ENCODE measurements at regions not wholly inside any gene's neighbourhood (a gene's known extent, or its start where the extent isn't known, plus 50 kb on each side); places are given as distances from the start of the nearest gene placed in this dataset.

DNA sequence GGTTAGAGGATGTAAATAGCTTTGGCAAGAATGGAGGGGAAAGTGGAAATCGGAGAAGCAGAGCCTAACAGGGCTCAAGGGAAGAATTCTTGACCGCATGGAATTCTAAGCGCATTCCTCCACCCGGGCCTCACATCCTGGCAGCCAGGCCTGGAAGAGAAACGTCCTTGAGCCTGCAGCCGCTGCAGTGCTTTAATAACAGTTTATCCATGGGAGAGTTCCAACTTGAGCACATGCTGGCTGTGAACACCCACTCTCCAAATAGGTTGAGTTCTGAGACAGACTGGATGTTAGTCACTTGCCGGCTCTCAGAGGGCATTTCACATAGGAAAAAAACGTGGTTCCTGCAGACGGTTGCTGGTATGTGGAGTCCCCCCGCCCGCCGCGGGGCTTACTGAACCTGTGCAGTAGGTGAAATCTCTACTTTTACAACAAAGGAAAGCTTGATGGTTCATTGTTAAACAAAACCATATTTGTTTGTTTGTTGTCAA, 61.4 kb upstream of the STEAP1B start:
- Mint-ChIP-seq H3K9me3 (no peaks in the 10 kb centered on the region), H3K36me3 (ENCODE audit: low read depth) (no peaks in the 10 kb centered on the region), H3K27ac (no peak overlapping the region), H3K4me1 (peaks cover 57% of the 10 kb centered on the region), H3K27me3 (peaks cover 23% of the 10 kb centered on the region), H3K4me3 (no peak overlapping the region)
- ChIA-PET CTCF (interaction anchor here (1.0 to 2.3 kb wide), 9 partner anchors 77 to 494 kb away, joined by 3 to 9 read pairs (median 6); partner anchors contain the start of gene IL6), POLR2A (no interaction called here)
- DNase-seq: no peak

DNA sequence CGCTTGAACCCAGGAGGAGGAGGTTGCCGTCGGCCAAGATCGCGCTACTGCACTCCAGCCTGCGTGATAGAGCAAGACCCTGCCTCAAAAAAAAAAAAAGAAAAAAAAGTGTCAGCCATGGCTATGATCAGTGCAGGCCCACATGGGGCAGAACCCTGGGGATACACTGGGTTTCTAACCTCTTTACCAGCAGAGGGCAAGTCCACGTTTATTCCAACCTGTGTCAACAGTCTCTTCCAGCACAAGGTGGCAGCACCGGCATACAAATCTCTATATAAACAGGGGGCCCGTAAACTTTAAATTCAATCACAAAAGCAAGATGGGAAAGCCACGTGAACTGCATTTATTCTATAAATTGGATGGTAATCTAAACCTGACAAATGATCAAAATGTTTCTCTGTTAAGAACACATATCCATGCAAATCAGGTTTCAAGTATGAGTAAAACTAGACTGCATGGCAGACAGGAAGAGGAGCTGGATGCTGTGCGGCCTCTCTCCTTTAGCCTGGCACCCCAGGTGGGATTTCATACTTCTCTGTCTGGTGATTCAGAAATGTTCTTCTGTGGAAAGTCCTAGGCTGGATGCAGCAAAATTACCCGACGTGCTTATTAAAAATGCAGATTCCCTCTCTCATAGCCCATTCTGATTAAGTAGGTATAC, 60.0 kb upstream of the STEAP1B start:
- CTCF ChIA-PET: interaction anchor here (0.6 to 2.3 kb wide), 8 partner anchors 76 to 1223 kb away, joined by 3 to 10 read pairs (median 8); partner anchors contain the start of gene IL6
- peak; percentile 83 for DNase-seq
- Mint-ChIP-seq H3K27ac (no peak overlapping the region), H3K4me3 (no peak overlapping the region), H3K4me1 (peaks cover 50% of the 10 kb centered on the region), H3K36me3 (ENCODE audit: low read depth) (no peaks in the 10 kb centered on the region), H3K27me3 (peaks cover 19% of the 10 kb centered on the region), H3K9me3 (no peaks in the 10 kb centered on the region)
- POLR2A ChIA-PET: interaction anchor here (0.8 kb wide), 1 partner anchor 223 kb away, joined by 3 read pairs; no protein-coding TSS in a partner anchor

DNA sequence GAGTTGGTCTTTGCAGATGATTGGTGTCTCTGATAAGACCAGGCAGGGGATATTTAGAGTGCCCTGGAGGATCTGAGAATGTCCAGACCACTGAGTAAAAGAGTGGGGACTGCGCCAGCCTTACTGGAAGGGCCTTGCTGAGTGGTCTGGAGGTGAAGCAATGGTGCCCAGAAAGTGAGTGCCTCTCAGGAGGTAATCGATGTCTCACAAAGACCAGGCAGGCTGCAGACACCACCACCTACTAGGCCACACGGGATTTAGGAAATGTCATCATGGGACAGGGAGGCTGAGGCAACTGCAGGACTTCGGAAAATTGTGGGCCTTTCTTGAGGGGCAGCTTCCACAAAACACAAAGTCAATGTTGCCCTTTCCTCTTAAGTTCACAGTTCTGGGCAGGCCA, 57.2 kb upstream of the STEAP1B start:
- no peaks in the 10 kb centered on the region for H3K9me3 Mint-ChIP-seq

DNA sequence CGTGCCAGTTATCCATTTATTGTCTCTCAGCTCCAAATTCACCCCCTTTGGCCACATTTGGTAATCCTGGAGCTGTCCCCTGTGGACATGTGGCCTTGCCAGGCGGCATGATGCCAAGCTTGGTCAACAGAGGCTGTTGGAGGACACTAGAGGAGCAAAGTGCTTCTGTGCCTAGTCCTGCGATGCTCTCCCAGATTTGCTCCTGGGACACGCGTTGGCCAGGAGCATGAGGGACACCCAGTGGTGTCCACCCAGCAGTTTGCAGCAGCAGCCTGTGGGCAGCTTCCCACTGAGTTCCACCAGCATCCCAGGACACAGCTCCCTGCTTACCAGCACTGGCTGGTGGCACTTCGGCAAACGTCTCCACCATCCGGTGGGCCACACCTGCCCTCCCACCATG, 55.5 kb upstream of the STEAP1B start:
- Mint-ChIP-seq H3K27ac (no peak overlapping the region), H3K4me3 (no peak overlapping the region), H3K4me1 (peaks cover 16% of the 10 kb centered on the region), H3K9me3 (no peaks in the 10 kb centered on the region), H3K27me3 (peaks cover 46% of the 10 kb centered on the region), H3K36me3 (ENCODE audit: low read depth) (no peaks in the 10 kb centered on the region)
- DNase-seq: no peak
- ChIA-PET CTCF (interaction anchor here (1.1 to 1.3 kb wide), 2 partner anchors 8 to 171 kb away, joined by 3 to 5 read pairs; partner anchors contain the start of gene IL6), POLR2A (no interaction called here)

More for the DNA sequence above, 57.2 kb upstream of the STEAP1B start:
- no peak for DNase-seq
- peaks cover 29% of the 10 kb centered on the region for H3K27me3 Mint-ChIP-seq
- no peak overlapping the region for H3K4me3 Mint-ChIP-seq
- H3K36me3 Mint-ChIP-seq (ENCODE audit: low read depth): no peaks in the 10 kb centered on the region
- peaks cover 23% of the 10 kb centered on the region for H3K4me1 Mint-ChIP-seq
- ChIA-PET POLR2A (no interaction called here), CTCF (interaction anchor here (0.8 kb wide), 1 partner anchor 171 kb away, joined by 4 read pairs; no protein-coding TSS in a partner anchor)
- H3K27ac Mint-ChIP-seq: no peak overlapping the region

DNA sequence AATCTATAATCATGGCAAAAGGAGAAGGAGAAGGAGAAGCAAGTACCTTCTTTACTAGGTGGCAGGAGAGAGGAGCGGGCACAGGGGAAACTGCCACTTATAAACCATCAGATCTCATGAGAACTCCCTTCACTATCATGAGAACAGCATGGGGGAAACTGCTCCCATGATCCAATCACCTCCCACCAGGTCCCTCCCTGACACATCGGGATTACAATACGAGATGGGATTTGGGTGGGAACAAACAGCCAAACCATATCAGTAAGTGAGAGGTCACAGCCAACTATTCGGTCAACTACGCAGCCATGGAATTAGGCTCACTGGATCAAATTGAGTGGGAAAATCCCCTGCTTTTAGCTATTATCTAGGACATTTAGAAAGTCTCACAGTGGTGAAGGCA, 54.2 kb upstream of the STEAP1B start:
- H3K27me3 Mint-ChIP-seq: peaks cover 59% of the 10 kb centered on the region

DNA sequence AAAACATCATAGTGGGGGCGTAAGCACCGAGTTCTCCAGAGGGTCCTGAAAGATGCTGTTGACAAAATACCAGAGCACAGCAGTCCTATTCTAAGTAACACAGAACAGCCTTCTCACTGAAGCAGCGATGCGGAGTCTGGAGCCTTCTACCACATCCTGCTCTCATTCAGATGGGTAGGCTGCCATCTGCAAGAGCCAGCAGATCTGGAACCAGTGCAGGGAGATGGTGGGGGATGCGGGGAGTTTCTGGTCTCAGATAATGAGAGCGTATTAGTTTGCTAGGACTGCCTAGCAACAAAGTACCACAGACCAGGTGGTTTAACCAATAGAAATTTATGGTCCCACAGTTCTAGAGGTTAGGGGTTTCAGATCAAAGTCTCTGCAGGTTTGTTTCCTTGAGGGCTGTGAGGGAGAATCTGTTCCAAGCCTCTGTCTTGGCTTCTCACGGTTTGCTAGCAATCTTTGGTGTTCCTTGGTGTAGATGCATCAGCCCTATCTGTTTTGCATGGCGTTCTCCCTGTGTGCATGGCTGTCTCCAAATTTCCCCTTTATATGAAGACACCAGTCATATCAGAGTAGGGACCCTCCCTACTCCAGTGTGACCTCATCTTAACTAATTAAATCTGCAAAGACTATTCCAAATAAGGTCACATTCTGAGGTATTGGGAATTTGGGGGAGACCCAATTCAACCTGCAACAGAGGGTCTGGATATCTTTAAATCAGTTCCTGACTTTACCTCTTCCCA, 52.0 kb upstream of the STEAP1B start:
- peaks cover 71% of the 10 kb centered on the region for H3K27me3 Mint-ChIP-seq
- no peaks in the 10 kb centered on the region for H3K36me3 Mint-ChIP-seq (ENCODE audit: low read depth)
- no peaks in the 10 kb centered on the region for H3K9me3 Mint-ChIP-seq
- no peak overlapping the region for H3K27ac Mint-ChIP-seq
- POLR2A ChIA-PET: no interaction called here
- H3K4me3 Mint-ChIP-seq: no peak overlapping the region
- H3K4me1 Mint-ChIP-seq: peaks cover 19% of the 10 kb centered on the region
- CTCF ChIA-PET: no interaction called here
- DNase-seq: no peak

More for the DNA sequence above, 54.2 kb upstream of the STEAP1B start:
- DNase-seq: no peak
- POLR2A ChIA-PET: no interaction called here
- H3K4me3 Mint-ChIP-seq: no peak overlapping the region
- no peaks in the 10 kb centered on the region for H3K9me3 Mint-ChIP-seq
- peaks cover 19% of the 10 kb centered on the region for H3K4me1 Mint-ChIP-seq
- H3K36me3 Mint-ChIP-seq (ENCODE audit: low read depth): no peaks in the 10 kb centered on the region
- H3K27ac Mint-ChIP-seq: no peak overlapping the region
- CTCF ChIA-PET: interaction anchor here (1.6 kb wide), 1 partner anchor 172 kb away, joined by 3 read pairs; no protein-coding TSS in a partner anchor

DNA sequence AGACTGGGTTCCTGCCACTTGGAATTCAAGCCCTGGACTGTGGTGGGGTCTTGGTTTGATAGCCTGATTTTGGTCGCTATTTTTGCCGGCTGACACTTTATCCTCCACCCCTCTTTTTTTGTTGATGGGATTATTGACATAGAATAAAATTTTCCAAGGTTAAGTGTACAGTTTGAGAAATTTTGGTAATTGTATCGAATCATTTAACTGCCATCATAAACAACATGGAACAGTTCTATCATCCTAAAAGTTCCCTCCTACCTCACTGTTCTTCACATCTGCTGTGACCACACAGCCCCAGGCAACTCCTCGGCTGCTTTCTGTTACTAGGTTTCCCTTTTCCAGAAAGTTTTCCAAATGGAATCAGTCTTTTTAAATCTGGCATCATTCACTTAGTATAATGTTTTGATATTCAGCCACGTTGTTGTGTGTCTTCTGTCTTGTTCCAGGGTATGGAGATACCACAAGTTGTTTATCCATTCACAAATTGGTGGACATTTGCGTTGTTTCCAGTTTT, 50.6 kb upstream of the STEAP1B start:
- POLR2A ChIA-PET: no interaction called here
- no peaks in the 10 kb centered on the region for H3K9me3 Mint-ChIP-seq
- peaks cover 74% of the 10 kb centered on the region for H3K27me3 Mint-ChIP-seq
- CTCF ChIA-PET: no interaction called here
- no peak overlapping the region for H3K4me3 Mint-ChIP-seq
- no peak overlapping the region for H3K27ac Mint-ChIP-seq
- DNase-seq: no peak
- H3K4me1 Mint-ChIP-seq: peaks cover 16% of the 10 kb centered on the region
- no peaks in the 10 kb centered on the region for H3K36me3 Mint-ChIP-seq (ENCODE audit: low read depth)

DNA sequence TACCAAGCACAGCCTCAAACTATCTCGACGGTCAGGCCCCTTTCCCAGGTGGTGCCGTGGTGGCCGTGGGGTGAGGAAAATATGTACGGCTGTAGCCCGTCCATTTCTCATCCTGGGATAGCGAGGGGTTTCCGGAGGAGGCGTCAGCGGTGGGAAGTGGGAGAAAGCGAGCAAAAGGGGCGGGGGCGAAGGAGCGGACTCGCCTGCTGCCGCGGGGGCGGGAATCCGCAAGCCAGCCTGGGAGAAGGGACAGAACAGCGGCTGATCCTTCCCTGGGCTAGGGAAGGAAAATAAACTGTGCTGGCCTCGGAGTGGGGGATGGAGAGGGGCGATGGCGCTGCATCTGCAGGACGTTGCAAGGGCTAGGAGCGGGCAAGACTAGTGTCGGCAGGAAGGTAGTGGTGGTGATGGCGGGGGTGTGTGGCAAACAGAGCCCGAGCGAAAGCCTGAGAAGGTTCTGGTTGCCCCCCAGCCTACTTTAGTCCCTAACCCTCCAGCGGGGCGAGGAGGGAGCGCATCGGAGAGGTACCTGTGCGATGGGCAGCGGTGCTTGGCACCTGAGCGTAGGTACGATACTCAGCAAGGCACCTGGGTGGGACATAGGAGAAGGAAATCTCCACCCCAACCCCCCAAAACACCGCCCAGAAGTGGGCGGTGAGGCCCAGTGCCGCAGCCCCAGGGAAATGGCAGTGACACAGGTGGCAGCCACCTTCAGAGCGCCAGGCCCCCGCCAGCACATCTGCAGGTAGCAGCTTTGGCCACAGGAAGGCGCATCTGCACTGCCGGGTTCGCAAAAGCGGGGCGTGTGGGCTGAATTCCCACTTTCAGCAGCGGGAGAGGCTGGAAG, 49.9 kb upstream of the STEAP1B start:
- Mint-ChIP-seq H3K4me1 (peaks cover 12% of the 10 kb centered on the region), H3K27ac (no peak overlapping the region), H3K9me3 (no peaks in the 10 kb centered on the region), H3K4me3 (peak overlapping the region; percentile 56), H3K27me3 (peaks cover 76% of the 10 kb centered on the region), H3K36me3 (ENCODE audit: low read depth) (no peaks in the 10 kb centered on the region)
- DNase-seq: peak; percentile 33
- CTCF ChIA-PET: no interaction called here
- POLR2A ChIA-PET: no interaction called here

Data from activated CD4-positive, alpha-beta T cell treated with anti-CD3 and anti-CD28 coated beads, Interleukin-2, amount 10 ng/mL, durations not matched to agents 7 days and 5 days (primary cell).